Neural crest cell (in vitro differentiated cells): ENCODE measurements at regions not wholly inside any gene's neighbourhood (a gene's known extent, or its start where the extent isn't known, plus 50 kb on each side); places are given as distances from the start of the nearest gene placed in this dataset.

Experiments used
- DNase-seq: peaks from one replicate; pipeline ENCODE4 v3.0.0; 2021; ENCODE audit warnings: low read depth, mixed read lengths, low spot score
- H3K27ac Mint-ChIP-seq: one replicate; pipeline ENCODE4 v1.8.0; 2021; ENCODE audit warnings: mild to moderate bottlenecking, mixed read lengths; ENCODE audit not compliant: unreplicated experiment
- H3K27me3 Mint-ChIP-seq: 2 replicates; pipeline ENCODE4 v1.8.0; 2021; ENCODE audit warnings: low read depth, mild to moderate bottlenecking, mixed read lengths
- H3K36me3 Mint-ChIP-seq: 2 replicates; pipeline ENCODE4 v1.8.0; 2021; ENCODE audit warnings: low read depth, mild to moderate bottlenecking, mixed read lengths
- H3K4me1 Mint-ChIP-seq: 2 replicates; pipeline ENCODE4 v1.8.0; 2021; ENCODE audit warnings: mixed read lengths
- H3K4me3 Mint-ChIP-seq: one replicate; pipeline ENCODE4 v1.8.0; 2021; ENCODE audit warnings: mild to moderate bottlenecking, mixed read lengths
- H3K9me3 Mint-ChIP-seq: 2 replicates; pipeline ENCODE4 v1.8.0; 2021; ENCODE audit warnings: mixed read lengths
- TF ChIP-seq, protein P1 (sequence below): fragments of 200-600 bp; sonication (generic); conservative IDR thresholded peaks from 2 replicates; pipeline ENCODE4 v1.5.0; 2021; ENCODE audit warnings: antibody characterized with exemption, mild to moderate bottlenecking

DNA sequence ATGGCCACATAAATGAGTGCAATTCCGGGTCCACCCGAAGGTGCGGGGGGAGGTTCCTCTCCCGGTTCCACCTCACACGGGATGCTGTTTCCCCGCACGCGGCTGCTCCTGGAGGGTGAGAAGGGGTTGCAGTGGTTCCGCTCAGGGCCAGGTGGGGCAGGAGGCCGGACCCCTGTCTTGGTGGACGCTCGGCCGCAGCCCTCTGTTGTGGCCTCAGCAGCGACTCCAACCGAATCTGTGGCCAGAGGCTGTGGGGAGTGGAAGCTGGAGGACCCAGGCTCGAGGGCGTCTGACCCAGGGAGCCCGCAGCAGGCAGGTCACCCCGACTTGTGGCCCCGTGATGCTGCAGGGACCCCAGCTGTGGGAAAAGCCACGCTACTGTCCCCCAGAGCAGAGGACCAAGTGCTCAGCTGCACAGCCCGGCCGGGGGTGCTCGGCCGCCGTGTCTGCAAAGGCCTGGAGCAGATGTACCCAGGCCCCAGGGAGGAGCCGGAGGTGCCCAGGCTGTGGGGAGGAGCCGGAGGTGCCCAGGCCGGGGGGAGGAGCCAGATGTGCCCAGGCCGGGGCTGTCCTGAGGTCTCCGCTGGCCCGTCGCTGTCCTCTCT lies 83.9 kb downstream of the RTP5 start:
- TF ChIP-seq, protein P1, sequence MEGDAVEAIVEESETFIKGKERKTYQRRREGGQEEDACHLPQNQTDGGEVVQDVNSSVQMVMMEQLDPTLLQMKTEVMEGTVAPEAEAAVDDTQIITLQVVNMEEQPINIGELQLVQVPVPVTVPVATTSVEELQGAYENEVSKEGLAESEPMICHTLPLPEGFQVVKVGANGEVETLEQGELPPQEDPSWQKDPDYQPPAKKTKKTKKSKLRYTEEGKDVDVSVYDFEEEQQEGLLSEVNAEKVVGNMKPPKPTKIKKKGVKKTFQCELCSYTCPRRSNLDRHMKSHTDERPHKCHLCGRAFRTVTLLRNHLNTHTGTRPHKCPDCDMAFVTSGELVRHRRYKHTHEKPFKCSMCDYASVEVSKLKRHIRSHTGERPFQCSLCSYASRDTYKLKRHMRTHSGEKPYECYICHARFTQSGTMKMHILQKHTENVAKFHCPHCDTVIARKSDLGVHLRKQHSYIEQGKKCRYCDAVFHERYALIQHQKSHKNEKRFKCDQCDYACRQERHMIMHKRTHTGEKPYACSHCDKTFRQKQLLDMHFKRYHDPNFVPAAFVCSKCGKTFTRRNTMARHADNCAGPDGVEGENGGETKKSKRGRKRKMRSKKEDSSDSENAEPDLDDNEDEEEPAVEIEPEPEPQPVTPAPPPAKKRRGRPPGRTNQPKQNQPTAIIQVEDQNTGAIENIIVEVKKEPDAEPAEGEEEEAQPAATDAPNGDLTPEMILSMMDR, result no peak
- Mint-ChIP-seq H3K27ac (no peak overlapping the region), H3K9me3 (no peaks in the 10 kb centered on the region), H3K27me3 (peaks cover 13% of the 10 kb centered on the region), H3K4me3 (no peak overlapping the region), H3K4me1 (peaks cover 10% of the 10 kb centered on the region), H3K36me3 (no peaks in the 10 kb centered on the region)
- DNase-seq, result no peak

GRCh38 chr2:241956521-241957110 lies 87.1 kb downstream of the RTP5 start:
- Mint-ChIP-seq H3K27ac (no peak overlapping the region), H3K4me1 (no peaks in the 10 kb centered on the region), H3K9me3 (no peaks in the 10 kb centered on the region), H3K36me3 (no peaks in the 10 kb centered on the region), H3K4me3 (no peak overlapping the region), H3K27me3 (no peaks in the 10 kb centered on the region)
- TF ChIP-seq, protein P1, result no peak
- DNase-seq, result no peak

DNA sequence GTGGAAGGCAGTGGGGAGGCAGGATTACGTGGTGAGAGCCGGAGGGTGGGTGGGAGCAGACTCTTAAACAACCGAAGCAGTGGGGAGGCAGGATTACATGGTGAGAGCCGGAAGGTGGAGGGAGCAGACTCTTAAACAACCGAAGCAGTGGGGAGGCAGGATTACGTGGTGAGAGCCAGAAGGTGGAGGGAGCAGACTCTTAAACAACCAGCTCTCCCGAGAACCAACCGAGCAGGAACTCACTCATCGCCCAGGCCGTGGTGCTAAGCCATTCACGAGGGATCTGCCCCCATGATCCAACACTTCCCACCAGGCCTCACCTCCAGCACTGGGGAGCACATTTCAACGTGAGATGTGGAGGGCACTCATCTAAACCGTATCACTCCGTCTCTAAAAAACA lies 87.7 kb downstream of the RTP5 start:
- no peak for DNase-seq
- Mint-ChIP-seq H3K4me3 (no peak overlapping the region), H3K36me3 (no peaks in the 10 kb centered on the region), H3K9me3 (no peaks in the 10 kb centered on the region), H3K4me1 (no peaks in the 10 kb centered on the region), H3K27me3 (no peaks in the 10 kb centered on the region), H3K27ac (no peak overlapping the region)
- TF ChIP-seq, protein P1, result no peak

- Mint-ChIP-seq H3K27me3 (no peaks in the 10 kb centered on the region), H3K27ac (no peak overlapping the region), H3K4me1 (no peaks in the 10 kb centered on the region), H3K4me3 (no peak overlapping the region), H3K36me3 (no peaks in the 10 kb centered on the region), H3K9me3 (no peaks in the 10 kb centered on the region)
- TF ChIP-seq, protein P1, result no peak
- no peak for DNase-seq
These were observed 89.5 kb downstream of the RTP5 start for GRCh38 chr2:241958818-241959545.

GRCh38 chr2:241959751-241960269 lies 90.3 kb downstream of the RTP5 start:
- no peak for DNase-seq
- H3K27me3 Mint-ChIP-seq, result no peaks in the 10 kb centered on the region
- H3K9me3 Mint-ChIP-seq, result no peaks in the 10 kb centered on the region
- no peak overlapping the region for H3K27ac Mint-ChIP-seq
- no peak overlapping the region for H3K4me3 Mint-ChIP-seq
- no peaks in the 10 kb centered on the region for H3K36me3 Mint-ChIP-seq
- no peaks in the 10 kb centered on the region for H3K4me1 Mint-ChIP-seq
- TF ChIP-seq, protein P1, result no peak
